SK-N-SH (cell line): ENCODE measurements at regions not wholly inside any gene's neighbourhood (a gene's known extent, or its start where the extent isn't known, plus 50 kb on each side); places are given as distances from the start of the nearest gene placed in this dataset.

Experiments
- CTCF ChIA-PET: fragments of 300-600, 350-600 bp; formaldehyde crosslinking; extraction: SDS; loops from one replicate; lab custom pipeline; 2021; lab: Yijun Ruan, JAX
- POLR2A ChIA-PET: fragments of 350-600 bp; sonication (Branson Sonifier 250); formaldehyde crosslinking; extraction: SDS; loops from one replicate; lab custom pipeline; 2020; ENCODE audit warnings: antibody characterized with exemption, inconsistent platforms; lab: Yijun Ruan, JAX
- DNase-seq: peaks from one replicate; pipeline ENCODE4 v3.0.0; 2012
- H2AFZ ChIP-seq: fragments of 200-600 bp; sonication (generic); 2 replicates; pipeline ENCODE4 v1.8.1; 2016; ENCODE audit warnings: antibody characterized with exemption, mild to moderate bottlenecking, low read depth
- H3F3A ChIP-seq: fragments of 200-600 bp; sonication (generic); replicated peaks from 2 replicates; pipeline ENCODE3; 2016; ENCODE audit warnings: antibody characterized with exemption, mild to moderate bottlenecking; ENCODE audit not compliant: insufficient read depth
- H3K27ac ChIP-seq, 2 experiments: fragments of 200-500 bp in 1 of 2; fragments of 200-600 bp in 1 of 2; sonication (Bioruptor generic) in 1 of 2; sonication (generic), shearing (Covaris generic) in 1 of 2; 2 replicates each; pipeline versions ENCODE4 v1.5.1 to v1.6.1; 2014 to 2016; ENCODE audit warnings: low read depth in 2 of 2, inconsistent platforms in 1 of 2, low read length in 1 of 2, mild to moderate bottlenecking in 1 of 2, mixed read lengths in 1 of 2
- H3K27me3 ChIP-seq: fragments of 200-600 bp; sonication (generic), shearing (Covaris generic); 2 replicates; pipeline ENCODE4 v1.6.1; 2016; ENCODE audit warnings: mixed run types; ENCODE audit not compliant: insufficient read depth
- H3K36me3 ChIP-seq, 2 experiments: fragments of 200-500 bp in 1 of 2; fragments of 200-600 bp in 1 of 2; sonication (Bioruptor generic) in 1 of 2; sonication (generic) in 1 of 2; replicated peaks in 1 of 2; 2 replicates each; pipeline versions ENCODE3 to v1.5.1; 2014 to 2016; ENCODE audit warnings: low read length in 1 of 2, mild to moderate bottlenecking in 1 of 2; ENCODE audit not compliant: insufficient read depth in 2 of 2, control insufficient read depth in 1 of 2
- H3K4me1 ChIP-seq, 2 experiments: fragments of 200-500 bp in 1 of 2; fragments of 200-600 bp in 1 of 2; sonication (Bioruptor generic) in 1 of 2; sonication (generic), shearing (Covaris generic) in 1 of 2; 2 replicates each; pipeline versions ENCODE4 v1.5.1 to v1.6.1; 2014 to 2016; ENCODE audit warnings: low read depth in 1 of 2, low read length in 1 of 2, mixed run types in 1 of 2; ENCODE audit not compliant: insufficient read depth in 2 of 2, control insufficient read depth in 1 of 2
- H3K4me2 ChIP-seq: fragments of 200-600 bp; sonication (generic), shearing (Covaris generic); 2 replicates; pipeline ENCODE4 v1.6.1; 2017; ENCODE audit warnings: mixed run types
- H3K4me3 ChIP-seq, 2 experiments: fragments of 200-500 bp in 1 of 2; fragments of 200-600 bp in 1 of 2; sonication (Bioruptor generic) in 1 of 2; sonication (generic), shearing (Covaris generic) in 1 of 2; 2 replicates each; pipeline versions ENCODE4 v1.5.1 to v1.8.1; 2014 to 2016; ENCODE audit warnings: low read depth in 2 of 2, inconsistent platforms in 1 of 2, low read length in 1 of 2, mild to moderate bottlenecking in 1 of 2, mixed read lengths in 1 of 2, moderate library complexity in 1 of 2
- H3K79me2 ChIP-seq: fragments of 200-600 bp; sonication (generic); 2 replicates; pipeline ENCODE4 v1.8.1; 2017; ENCODE audit warnings: mild to moderate bottlenecking; ENCODE audit not compliant: insufficient read depth
- H3K9ac ChIP-seq: fragments of 200-600 bp; sonication (generic); 2 replicates; pipeline ENCODE4 v1.6.1; 2017; ENCODE audit warnings: mixed run types
- H3K9me2 ChIP-seq: fragments of 200-600 bp; sonication (generic); 2 replicates; pipeline ENCODE4 v1.6.1; 2017; ENCODE audit warnings: mixed run types
- H3K9me3 ChIP-seq: fragments of 200-600 bp; sonication (generic); 2 replicates; pipeline ENCODE4 v1.6.1; 2017; ENCODE audit warnings: mixed run types, mild to moderate bottlenecking, moderate library complexity
- H4K20me1 ChIP-seq: fragments of 200-600 bp; sonication (generic); 2 replicates; pipeline ENCODE4 v1.6.1; 2017; ENCODE audit warnings: mild to moderate bottlenecking, mixed run types; ENCODE audit not compliant: insufficient read depth
- CTCF ChIP-seq: fragments of 200-600 bp; sonication (generic); IDR thresholded peaks from 2 replicates; pipeline ENCODE4 v1.6.1; 2017; ENCODE audit warnings: antibody characterized with exemption, mild to moderate bottlenecking, moderate library complexity
- ELF1 ChIP-seq: IDR thresholded peaks from 2 replicates; pipeline ENCODE4 v1.4.0; 2012
- EZH2phosphoT487 ChIP-seq: fragments of 200-600 bp; sonication (generic); IDR thresholded peaks from 2 replicates; pipeline ENCODE4 v1.6.1; 2017; ENCODE audit warnings: low read depth, mixed run types, mild to moderate bottlenecking, antibody characterized with exemption, moderate library complexity, borderline replicate concordance
- FOXM1 ChIP-seq: IDR thresholded peaks from 2 replicates; pipeline ENCODE4 v1.4.0; 2012; ENCODE audit warnings: low read depth, mild to moderate bottlenecking
- GATA2 ChIP-seq: sonication (generic); formaldehyde crosslinking; IDR thresholded peaks from 2 replicates; pipeline ENCODE4 v1.5.0; 2020; ENCODE audit warnings: mild to moderate bottlenecking, missing genetic modification reagents
- IRF3 ChIP-seq: fragments of 150-350 bp; IDR thresholded peaks from 2 replicates; pipeline ENCODE4 v1.6.1; 2016; ENCODE audit warnings: mild to moderate bottlenecking, low read depth, low read length
- JUND ChIP-seq: IDR thresholded peaks from 2 replicates; pipeline ENCODE4 v1.4.0; 2012
- MXI1 ChIP-seq: IDR thresholded peaks from 2 replicates; pipeline ENCODE4 v1.6.1; 2012; ENCODE audit warnings: mild to moderate bottlenecking, low read depth, low read length, improper control_type of control experiment
- RCOR1 ChIP-seq: fragments of 150-350 bp; IDR thresholded peaks from 2 replicates; pipeline ENCODE4 v1.6.1; 2017; ENCODE audit warnings: antibody characterized with exemption, low read length
- RXRA ChIP-seq: IDR thresholded peaks from 2 replicates; pipeline ENCODE4 v1.4.0; 2012; ENCODE audit warnings: low read depth, mild to moderate bottlenecking, borderline replicate concordance
- TAF1 ChIP-seq: IDR thresholded peaks from 2 replicates; pipeline ENCODE4 v1.6.1; 2012; ENCODE audit warnings: low read depth, mild to moderate bottlenecking, low read length, moderate library complexity, borderline replicate concordance
- TEAD4 ChIP-seq: IDR thresholded peaks from 2 replicates; pipeline ENCODE4 v1.4.0; 2012; ENCODE audit warnings: mild to moderate bottlenecking, borderline replicate concordance; ENCODE audit not compliant: insufficient read depth
- ZBTB33 ChIP-seq: IDR thresholded peaks from 2 replicates; pipeline ENCODE4 v1.4.0; 2012; ENCODE audit warnings: low read depth, borderline replicate concordance
- WGBS: methylation state at CpG from one replicate; pipeline ENCODE4 v1.1.6; 2017; ENCODE audit warnings: low lambda C conversion rate; 5-methylcytosine and 5-hydroxymethylcytosine counted together
- TF ChIP-seq, protein P1 (sequence below): IDR thresholded peaks from 2 replicates; pipeline ENCODE4 v1.6.1; 2012; ENCODE audit warnings: mild to moderate bottlenecking, low read depth, low read length, moderate library complexity

DNA sequence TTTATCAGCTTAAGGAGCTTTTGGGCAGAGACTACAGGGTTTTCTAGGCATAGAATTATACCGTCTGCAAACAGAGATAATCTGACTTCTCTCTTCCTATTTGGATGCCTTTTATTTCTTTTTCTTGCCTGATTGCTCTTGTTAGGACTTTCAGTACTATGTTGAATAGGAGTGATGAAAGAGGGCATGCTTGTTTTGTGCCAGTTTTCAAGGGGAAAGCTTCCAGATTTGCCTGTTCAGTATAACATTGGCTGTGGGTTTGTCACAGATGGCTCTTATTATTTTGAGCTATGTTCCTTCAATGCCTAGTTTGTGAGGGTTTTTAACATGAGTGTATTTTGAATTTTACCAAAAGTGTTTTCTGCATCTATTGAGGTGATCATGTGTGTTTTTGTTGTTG is 192.8 kb upstream of the PHACTR1 start (continued):
- TF ChIP-seq CTCF (no peak), FOXM1 (no peak), EZH2phosphoT487 (no peak), JUND (no peak), MXI1 (no peak), TAF1 (no peak)

GRCh38 chr6:12525276-12525675 is 191.3 kb upstream of the PHACTR1 start:
- H3K4me1 ChIP-seq, result peaks cover 0 to 15% of the 10 kb centered on the region in 2 experiments; a peak in 3 of 4 replicates
- no peak overlapping the region for H3K4me3 ChIP-seq
- no peaks in the 10 kb centered on the region for H3K27me3 ChIP-seq
- ChIA-PET CTCF (no interaction called here), POLR2A (no interaction called here)
- no peaks in the 10 kb centered on the region for H3F3A ChIP-seq
- H3K9ac ChIP-seq, result no peak overlapping the region
- no peaks in the 10 kb centered on the region for H4K20me1 ChIP-seq
- no peak overlapping the region for H3K4me2 ChIP-seq
- no peaks in the 10 kb centered on the region for H3K36me3 ChIP-seq
- no peaks in the 10 kb centered on the region for H3K9me3 ChIP-seq
- no peak overlapping the region for H2AFZ ChIP-seq
- no peaks in the 10 kb centered on the region for H3K79me2 ChIP-seq
- DNase-seq, result no peak
- no peak overlapping the region for H3K27ac ChIP-seq
- no peaks in the 10 kb centered on the region for H3K9me2 ChIP-seq
- no peak for TF ChIP-seq ZBTB33
- TF ChIP-seq, protein P1, sequence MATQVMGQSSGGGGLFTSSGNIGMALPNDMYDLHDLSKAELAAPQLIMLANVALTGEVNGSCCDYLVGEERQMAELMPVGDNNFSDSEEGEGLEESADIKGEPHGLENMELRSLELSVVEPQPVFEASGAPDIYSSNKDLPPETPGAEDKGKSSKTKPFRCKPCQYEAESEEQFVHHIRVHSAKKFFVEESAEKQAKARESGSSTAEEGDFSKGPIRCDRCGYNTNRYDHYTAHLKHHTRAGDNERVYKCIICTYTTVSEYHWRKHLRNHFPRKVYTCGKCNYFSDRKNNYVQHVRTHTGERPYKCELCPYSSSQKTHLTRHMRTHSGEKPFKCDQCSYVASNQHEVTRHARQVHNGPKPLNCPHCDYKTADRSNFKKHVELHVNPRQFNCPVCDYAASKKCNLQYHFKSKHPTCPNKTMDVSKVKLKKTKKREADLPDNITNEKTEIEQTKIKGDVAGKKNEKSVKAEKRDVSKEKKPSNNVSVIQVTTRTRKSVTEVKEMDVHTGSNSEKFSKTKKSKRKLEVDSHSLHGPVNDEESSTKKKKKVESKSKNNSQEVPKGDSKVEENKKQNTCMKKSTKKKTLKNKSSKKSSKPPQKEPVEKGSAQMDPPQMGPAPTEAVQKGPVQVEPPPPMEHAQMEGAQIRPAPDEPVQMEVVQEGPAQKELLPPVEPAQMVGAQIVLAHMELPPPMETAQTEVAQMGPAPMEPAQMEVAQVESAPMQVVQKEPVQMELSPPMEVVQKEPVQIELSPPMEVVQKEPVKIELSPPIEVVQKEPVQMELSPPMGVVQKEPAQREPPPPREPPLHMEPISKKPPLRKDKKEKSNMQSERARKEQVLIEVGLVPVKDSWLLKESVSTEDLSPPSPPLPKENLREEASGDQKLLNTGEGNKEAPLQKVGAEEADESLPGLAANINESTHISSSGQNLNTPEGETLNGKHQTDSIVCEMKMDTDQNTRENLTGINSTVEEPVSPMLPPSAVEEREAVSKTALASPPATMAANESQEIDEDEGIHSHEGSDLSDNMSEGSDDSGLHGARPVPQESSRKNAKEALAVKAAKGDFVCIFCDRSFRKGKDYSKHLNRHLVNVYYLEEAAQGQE, result no peak
- TF ChIP-seq RXRA, result no peak
- TF ChIP-seq RCOR1, result no peak
- no peak for TF ChIP-seq TEAD4
- no peak for TF ChIP-seq GATA2
- no peak for TF ChIP-seq IRF3
- TF ChIP-seq ELF1, result no peak
- TF ChIP-seq MXI1, result no peak
- 96% methylated on average over 3 of the region's 3 CpGs for WGBS
